ENCODE measurements at regions not wholly inside any gene's neighbourhood (a gene's known extent, or its start where the extent isn't known, plus 50 kb on each side); places are given as distances from the start of the nearest gene placed in this dataset.

DNA sequence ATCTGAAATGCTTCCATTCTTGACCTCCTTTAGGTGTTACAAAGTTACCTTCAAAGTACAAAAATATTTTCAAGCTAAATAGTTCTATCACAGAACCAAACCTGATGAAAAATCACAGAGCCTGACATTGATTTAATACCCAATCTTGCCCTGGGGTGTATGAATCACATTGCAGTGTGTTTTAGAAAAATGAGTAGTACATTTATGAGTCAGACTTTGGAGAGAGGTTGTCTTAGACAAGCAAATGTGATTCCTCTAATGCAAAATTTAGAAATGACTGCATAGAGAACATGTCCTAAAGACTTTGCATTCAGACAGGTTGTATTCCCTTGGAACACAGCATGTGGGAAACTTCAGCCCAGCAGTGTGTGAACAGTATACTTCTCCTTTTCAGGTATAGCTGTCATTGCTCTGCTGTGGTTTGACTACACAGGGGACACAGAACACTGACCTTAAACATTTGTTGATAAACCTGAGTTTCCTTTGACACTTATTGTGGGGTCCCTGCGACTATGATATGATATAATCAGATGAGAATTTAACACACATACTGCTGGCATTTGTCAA lies 972.1 kb downstream of the JRKL start:
- TF ChIP-seq POLR2A (IDR thresholded peaks at IDR 0.05; ENCODE audit: extremely low read depth, insufficient read length) (no peak), CTCF (IDR thresholded peaks at IDR 0.05; ENCODE audit: low read depth, low read length) (no peak)

All from NB4 (cell line).